HG03159 (cell line): ENCODE measurements at regions not wholly inside any gene's neighbourhood (a gene's known extent, or its start where the extent isn't known, plus 50 kb on each side); places are given as distances from the start of the nearest gene placed in this dataset.
"Not testable (repeated sequence)": the region's sequence is repeated elsewhere in the genome, so short reads cannot be mapped to it uniquely, and the experiment has no call there.

ENCODE experiments used
- ATAC-seq: cut with Tn5 transposase; IDR thresholded peaks from one replicate; pipeline ENCODE4 v1.9.1; 2021; ENCODE audit warnings: mild to moderate bottlenecking, moderate library complexity; ENCODE audit not compliant: unreplicated experiment

- not testable (repeated sequence) for ATAC-seq
Measured at GRCh38 chr1:109857702-109858101, 52.9 kb upstream of the CSF1 start.

- ATAC-seq, result not testable (repeated sequence)
Measured at GRCh38 chr1:109855986-109856385, 54.7 kb upstream of the CSF1 start.

GRCh38 chr1:109853972-109854371, 56.7 kb upstream of the CSF1 start:
- ATAC-seq, result not testable (repeated sequence)

GRCh38 chr1:109852221-109853015, 58.2 kb upstream of the CSF1 start:
- not testable (repeated sequence) for ATAC-seq

GRCh38 chr1:109850827-109851226, 59.8 kb upstream of the CSF1 start:
- ATAC-seq, result no peak

GRCh38 chr1:109850194-109850593, 60.5 kb upstream of the CSF1 start:
- no peak for ATAC-seq

- no peak for ATAC-seq
Measured at GRCh38 chr1:109849655-109850054, 61.0 kb upstream of the CSF1 start.

GRCh38 chr1:109847251-109847650, 63.4 kb upstream of the CSF1 start:
- ATAC-seq, result no peak

- ATAC-seq, result no peak
Measured at GRCh38 chr1:109846846-109847245, 63.8 kb upstream of the CSF1 start.

GRCh38 chr1:109846162-109846561, 64.5 kb upstream of the CSF1 start:
- ATAC-seq, result no peak

- ATAC-seq, result no peak
Measured at GRCh38 chr1:109845658-109846057, 65.0 kb upstream of the CSF1 start.

- no peak for ATAC-seq
Measured at GRCh38 chr1:109844609-109845008, 66.0 kb upstream of the CSF1 start.

- ATAC-seq, result no peak
Measured at GRCh38 chr1:109840011-109840629, 70.5 kb upstream of the CSF1 start.

GRCh38 chr1:109839276-109839675, 71.4 kb upstream of the CSF1 start:
- ATAC-seq, result not testable (repeated sequence)

- no peak for ATAC-seq
Measured at GRCh38 chr1:109838838-109839240, 71.8 kb upstream of the CSF1 start.

- ATAC-seq, result no peak
Measured at GRCh38 chr1:109837852-109838570, 72.6 kb upstream of the CSF1 start.

GRCh38 chr1:109835645-109836044, 71.9 kb upstream of the EPS8L3 start:
- ATAC-seq, result not testable (repeated sequence)

GRCh38 chr1:109834951-109835350, 71.2 kb upstream of the EPS8L3 start:
- no peak for ATAC-seq

GRCh38 chr1:109832945-109833344, 69.2 kb upstream of the EPS8L3 start:
- no peak for ATAC-seq

GRCh38 chr1:109828756-109829505, 65.2 kb upstream of the EPS8L3 start:
- no peak for ATAC-seq

- ATAC-seq, result no peak
Measured at GRCh38 chr1:109827986-109828385, 64.3 kb upstream of the EPS8L3 start.
